ENCODE measurements at regions not wholly inside any gene's neighbourhood (a gene's known extent, or its start where the extent isn't known, plus 50 kb on each side); places are given as distances from the start of the nearest gene placed in this dataset.
"Not testable (repeated sequence)": the region's sequence is repeated elsewhere in the genome, so short reads cannot be mapped to it uniquely, and the experiment has no call there.

GRCh38 chr2:51780353-51780752, 748.4 kb upstream of the NRXN1 start:
- no peak overlapping the region for H3K4me3 ChIP-seq (ENCODE audit: control insufficient read depth, low read depth, low read length)
- DNase-seq (ENCODE audit: low read depth): no peak
- TF ChIP-seq, protein P1, sequence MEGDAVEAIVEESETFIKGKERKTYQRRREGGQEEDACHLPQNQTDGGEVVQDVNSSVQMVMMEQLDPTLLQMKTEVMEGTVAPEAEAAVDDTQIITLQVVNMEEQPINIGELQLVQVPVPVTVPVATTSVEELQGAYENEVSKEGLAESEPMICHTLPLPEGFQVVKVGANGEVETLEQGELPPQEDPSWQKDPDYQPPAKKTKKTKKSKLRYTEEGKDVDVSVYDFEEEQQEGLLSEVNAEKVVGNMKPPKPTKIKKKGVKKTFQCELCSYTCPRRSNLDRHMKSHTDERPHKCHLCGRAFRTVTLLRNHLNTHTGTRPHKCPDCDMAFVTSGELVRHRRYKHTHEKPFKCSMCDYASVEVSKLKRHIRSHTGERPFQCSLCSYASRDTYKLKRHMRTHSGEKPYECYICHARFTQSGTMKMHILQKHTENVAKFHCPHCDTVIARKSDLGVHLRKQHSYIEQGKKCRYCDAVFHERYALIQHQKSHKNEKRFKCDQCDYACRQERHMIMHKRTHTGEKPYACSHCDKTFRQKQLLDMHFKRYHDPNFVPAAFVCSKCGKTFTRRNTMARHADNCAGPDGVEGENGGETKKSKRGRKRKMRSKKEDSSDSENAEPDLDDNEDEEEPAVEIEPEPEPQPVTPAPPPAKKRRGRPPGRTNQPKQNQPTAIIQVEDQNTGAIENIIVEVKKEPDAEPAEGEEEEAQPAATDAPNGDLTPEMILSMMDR (conservative IDR thresholded peaks at IDR 0.05; ENCODE audit: control insufficient read depth, insufficient read depth, low read depth, low read length): no peak

DNA sequence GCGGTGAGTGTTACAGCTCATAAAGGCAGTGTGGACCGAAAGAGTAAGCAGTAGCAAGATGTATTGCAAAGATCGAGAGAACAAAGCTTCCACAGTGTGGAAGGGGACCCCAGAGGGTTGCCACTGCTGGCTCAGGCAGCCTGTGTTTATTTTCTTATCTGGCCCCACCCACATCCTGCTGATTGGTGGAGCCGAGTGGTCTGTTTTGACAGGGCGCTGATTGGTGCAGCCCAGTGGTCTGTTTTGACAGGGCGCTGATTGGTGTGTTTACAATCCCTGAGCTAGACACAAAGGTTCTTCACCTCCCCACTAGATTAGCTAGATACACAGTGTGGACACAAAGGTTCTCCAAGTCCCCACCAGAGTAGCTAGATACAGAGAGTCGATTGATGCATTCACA, 747.8 kb upstream of the NRXN1 start:
- H3K4me3 ChIP-seq (ENCODE audit: control insufficient read depth, low read depth, low read length); DNase-seq (ENCODE audit: low read depth): not testable (repeated sequence)

- TF ChIP-seq, protein P1 (conservative IDR thresholded peaks at IDR 0.05; ENCODE audit: control insufficient read depth, insufficient read depth, low read depth, low read length): no peak
- H3K4me3 ChIP-seq (ENCODE audit: control insufficient read depth, low read depth, low read length): no peak overlapping the region
- no peak for DNase-seq (ENCODE audit: low read depth)
Measured at GRCh38 chr2:51778806-51779205, 746.9 kb upstream of the NRXN1 start.

DNA sequence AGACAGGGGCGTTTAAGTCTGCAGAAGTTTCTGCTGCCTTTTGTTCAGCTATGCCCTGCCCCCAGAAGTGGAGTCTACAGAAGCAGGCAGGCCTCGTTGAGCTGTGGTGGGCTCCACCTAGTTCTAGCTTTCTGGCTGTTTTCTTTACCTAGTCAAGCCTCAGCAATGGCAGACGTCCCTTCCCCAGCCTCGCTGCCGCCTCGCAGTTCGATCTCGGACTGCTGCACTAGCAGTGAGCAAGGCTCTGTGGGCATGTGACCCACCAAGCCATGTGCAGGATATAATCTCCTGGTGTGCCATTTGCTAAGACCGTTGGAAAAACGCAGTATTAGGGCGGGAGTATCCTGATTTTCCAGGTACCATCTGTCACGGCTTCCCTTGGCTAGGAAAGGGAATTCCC, 742.7 kb upstream of the NRXN1 start:
- not testable (repeated sequence) for DNase-seq (ENCODE audit: low read depth); H3K4me3 ChIP-seq (ENCODE audit: control insufficient read depth, low read depth, low read length)

DNA sequence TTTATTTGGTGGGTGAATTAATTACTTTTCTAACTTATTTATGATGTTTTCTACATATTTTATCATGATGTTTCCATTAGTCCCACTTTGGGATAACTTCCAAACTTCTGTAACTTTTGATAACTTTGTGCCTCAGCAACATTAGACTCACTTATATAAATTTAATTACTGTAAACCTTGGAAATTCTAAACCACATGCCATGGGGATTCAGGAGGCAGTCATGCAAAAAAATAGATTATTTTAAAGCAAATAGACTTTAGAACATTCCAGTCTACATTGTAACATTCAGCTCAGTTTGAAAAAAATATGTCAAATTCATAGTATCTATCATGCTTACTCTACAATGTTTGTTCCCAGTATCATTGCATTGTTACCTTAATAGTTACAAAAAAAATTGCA, 728.5 kb upstream of the NRXN1 start:
- H3K4me3 ChIP-seq (ENCODE audit: control insufficient read depth, low read depth, low read length): no peak overlapping the region
- no peak for DNase-seq (ENCODE audit: low read depth)
- TF ChIP-seq, protein P1 (conservative IDR thresholded peaks at IDR 0.05; ENCODE audit: control insufficient read depth, insufficient read depth, low read depth, low read length): no peak

DNA sequence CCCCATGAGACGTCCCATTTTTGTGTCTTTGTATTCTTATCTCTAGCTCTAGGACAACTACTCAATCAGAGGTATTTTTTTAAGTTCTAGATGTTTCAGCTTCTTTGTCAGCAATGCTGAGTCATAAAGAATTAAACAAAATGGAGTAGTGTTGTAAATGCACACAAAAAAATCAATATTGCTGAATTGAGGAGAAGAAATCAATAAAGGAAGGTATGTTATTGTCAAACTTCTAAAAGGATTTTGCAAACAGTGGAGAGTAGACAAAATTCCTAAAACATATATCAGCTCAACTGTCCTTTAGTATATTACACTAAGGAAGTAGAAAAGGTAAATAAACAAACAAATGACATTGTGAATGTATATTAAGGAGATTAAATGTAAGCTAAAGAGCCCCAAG, 726.1 kb upstream of the NRXN1 start:
- no peak for DNase-seq (ENCODE audit: low read depth)
- TF ChIP-seq, protein P1 (conservative IDR thresholded peaks at IDR 0.05; ENCODE audit: control insufficient read depth, insufficient read depth, low read depth, low read length): no peak
- H3K4me3 ChIP-seq (ENCODE audit: control insufficient read depth, low read depth, low read length): no peak overlapping the region

DNA sequence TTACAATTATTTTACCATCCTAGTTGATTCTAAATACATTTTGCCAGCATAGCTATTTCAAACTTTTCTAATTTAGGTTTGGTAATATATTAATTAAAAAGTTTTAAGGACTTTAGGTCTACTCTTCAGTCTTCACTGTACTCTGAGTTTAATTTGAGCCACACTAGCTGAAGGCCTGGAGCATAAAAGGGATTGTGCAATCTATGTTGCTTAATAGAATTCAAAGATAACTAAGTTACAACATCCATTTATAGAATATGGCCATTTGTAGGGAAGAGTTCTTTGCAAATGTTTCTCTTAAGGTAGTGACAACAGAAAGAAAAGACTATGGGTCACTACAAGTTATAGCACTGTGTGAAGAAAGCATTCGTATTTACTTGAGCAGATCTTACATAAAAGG, 702.2 kb upstream of the NRXN1 start:
- H3K4me3 ChIP-seq (ENCODE audit: control insufficient read depth, low read depth, low read length): no peak overlapping the region
- TF ChIP-seq, protein P1 (conservative IDR thresholded peaks at IDR 0.05; ENCODE audit: control insufficient read depth, insufficient read depth, low read depth, low read length): no peak
- peak; percentile 48 for DNase-seq (ENCODE audit: low read depth)

GRCh38 chr2:51723691-51724090, 691.8 kb upstream of the NRXN1 start:
- DNase-seq (ENCODE audit: low read depth): peak; percentile 38
- TF ChIP-seq, protein P1 (conservative IDR thresholded peaks at IDR 0.05; ENCODE audit: control insufficient read depth, insufficient read depth, low read depth, low read length): no peak
- no peak overlapping the region for H3K4me3 ChIP-seq (ENCODE audit: control insufficient read depth, low read depth, low read length)
